GM18499 (cell line): ENCODE measurements at regions not wholly inside any gene's neighbourhood (a gene's known extent, or its start where the extent isn't known, plus 50 kb on each side); places are given as distances from the start of the nearest gene placed in this dataset.

Experiments used
- ATAC-seq: cut with Tn5 transposase; IDR thresholded peaks from one replicate; pipeline ENCODE4 v1.9.1; 2021; ENCODE audit warnings: moderate number of reproducible peaks; ENCODE audit not compliant: insufficient read depth, unreplicated experiment

DNA sequence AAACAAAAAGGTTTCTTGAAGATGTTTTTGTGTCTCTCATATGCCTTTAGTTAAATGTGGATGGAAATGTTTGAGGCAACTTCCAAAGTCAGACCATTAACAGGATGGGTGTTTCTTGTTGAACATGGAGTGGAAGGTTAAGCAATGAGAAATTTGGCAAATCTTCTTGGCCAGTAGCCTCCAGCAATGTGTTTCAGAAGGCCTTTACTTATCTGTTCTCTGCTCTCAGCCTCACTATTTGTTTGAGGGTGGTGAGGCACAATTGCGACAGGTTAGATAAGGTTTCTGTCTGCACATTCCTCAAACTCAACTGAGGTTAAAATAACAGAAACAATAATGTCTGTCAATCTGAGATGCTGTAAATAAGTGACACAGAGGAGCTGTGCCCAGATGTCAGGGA, 1019.0 kb downstream of the DIAPH3 start:
- ATAC-seq = no peak

DNA sequence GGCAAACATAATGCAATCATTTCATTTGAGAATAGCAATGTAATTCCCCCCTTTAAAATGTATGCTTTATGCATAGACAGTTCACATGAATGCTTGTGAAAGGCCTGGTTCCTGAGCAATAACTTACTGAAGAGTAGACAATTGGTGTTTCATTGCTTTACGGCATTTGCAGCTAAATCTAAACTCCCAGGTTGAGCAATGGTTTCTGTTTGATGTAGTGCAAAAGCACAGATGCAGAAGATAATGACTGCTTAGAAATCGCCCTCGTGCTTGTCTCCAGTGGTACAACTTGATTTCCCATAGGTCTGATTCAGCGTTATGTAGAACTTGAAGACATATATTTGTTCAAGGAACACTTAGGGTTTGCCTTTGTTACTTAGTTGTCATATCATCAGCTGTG, 1018.3 kb downstream of the DIAPH3 start:
- no peak for ATAC-seq

DNA sequence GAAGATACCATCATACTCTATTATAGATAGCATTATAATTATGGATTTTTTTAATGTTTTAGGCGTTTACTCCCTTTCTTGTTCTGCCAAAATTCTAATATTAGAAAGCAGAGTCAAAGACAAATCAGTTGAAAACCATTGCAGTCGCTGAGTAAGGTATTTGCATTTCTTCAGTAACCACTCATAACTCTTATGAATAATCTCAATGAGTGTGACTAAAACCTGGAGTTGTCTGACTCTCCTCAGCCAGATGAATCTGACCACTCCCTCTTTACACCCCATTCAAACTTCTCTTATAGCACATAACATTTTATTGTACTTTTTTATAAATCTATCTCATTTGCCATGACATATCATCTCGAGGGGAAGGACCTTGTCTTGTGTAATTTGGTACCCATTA, 1006.5 kb downstream of the DIAPH3 start:
- ATAC-seq = no peak

DNA sequence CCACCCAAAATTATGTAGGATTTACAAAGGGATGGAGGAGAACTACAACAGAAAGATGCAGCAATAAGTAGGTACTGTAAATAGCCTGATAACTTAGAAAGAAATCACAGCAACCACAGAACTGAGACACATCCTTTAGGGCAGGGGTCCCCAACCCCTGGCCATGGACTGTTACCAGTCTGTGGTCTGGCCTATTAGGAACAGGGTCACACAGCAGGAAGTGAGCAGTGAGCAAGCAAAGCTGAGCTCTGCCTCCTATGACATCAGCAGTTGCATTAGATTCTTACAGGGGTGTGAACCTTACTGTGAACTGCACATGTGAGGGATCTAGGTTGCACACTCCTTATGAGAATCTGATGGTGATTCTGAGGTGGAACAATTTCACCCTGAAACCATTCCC, 997.6 kb downstream of the DIAPH3 start:
- no peak for ATAC-seq

DNA sequence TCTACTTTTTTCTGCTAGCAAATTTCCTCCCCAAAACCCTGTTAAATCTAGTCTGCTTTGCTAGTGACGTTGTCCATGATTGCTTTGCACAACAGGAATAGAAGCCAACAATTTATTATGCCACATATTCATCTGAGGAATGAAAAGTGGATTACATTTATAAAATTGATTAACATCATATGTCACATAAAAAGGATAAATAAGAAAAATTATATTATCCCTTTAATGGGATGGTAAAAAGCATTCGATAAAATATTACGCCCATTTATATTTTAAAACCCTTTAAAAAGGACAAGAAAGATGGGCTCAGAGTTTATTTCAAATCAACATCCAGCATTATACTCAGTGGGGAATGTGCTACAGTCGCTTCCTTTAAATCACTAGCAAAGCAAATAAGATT, 991.7 kb downstream of the DIAPH3 start:
- no peak for ATAC-seq

DNA sequence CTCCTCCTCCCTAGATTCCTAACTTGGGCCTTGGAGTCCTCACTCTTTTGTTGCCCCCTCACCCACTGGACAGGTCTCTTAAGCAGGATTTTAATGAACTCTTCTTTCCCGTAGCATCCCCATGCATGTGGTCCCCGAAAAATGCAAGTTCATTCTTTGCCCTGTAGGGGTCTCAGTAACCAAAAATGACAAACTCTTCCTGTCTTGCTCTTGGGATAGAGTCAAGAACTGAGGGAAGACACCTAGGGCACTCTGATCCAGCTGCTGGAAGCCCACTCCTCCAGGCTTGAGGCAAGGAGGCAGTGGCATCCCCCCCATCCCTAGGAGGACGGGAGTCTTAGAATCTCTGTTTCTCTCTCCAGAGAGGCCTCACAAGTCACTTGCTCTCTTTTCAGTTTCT, 987.0 kb downstream of the DIAPH3 start:
- ATAC-seq = no peak

DNA sequence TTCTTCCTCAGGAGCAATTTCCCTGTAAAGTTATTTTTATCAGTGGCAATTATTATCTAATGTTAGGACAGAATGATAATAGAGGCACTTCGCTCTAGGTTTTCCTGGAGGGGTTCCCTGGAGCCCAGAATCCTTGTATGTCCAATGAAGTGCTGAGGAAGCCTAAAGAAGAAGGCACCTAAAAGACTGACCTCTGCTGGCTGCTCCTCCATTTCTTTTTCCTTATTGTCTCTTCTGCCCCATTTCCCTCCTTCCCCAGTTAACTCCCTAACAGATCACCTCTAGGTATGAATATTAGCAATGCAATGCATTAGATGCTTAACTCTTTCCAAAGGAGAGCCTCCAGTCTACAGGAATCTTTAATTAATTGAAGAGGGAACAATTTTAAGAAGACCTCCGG, 985.4 kb downstream of the DIAPH3 start:
- no peak for ATAC-seq

DNA sequence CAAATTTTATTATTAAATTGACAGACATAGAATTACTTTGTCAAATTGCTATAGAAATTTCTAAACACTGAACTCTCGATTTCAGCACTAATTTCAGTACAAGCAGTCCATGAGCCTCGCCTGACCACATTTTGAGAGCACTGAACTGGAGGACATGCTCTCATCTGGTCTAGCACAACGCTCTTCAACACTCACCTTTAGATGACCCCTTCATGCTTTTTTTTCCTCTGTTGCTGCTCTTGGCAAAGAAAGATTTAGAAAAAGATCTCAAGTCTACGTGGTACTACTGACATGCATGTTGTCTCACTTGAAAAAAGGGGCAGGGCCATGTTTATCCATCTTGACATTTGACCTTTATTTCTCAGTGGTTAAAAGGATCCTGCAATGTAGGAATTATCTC, 981.5 kb downstream of the DIAPH3 start:
- ATAC-seq = no peak

DNA sequence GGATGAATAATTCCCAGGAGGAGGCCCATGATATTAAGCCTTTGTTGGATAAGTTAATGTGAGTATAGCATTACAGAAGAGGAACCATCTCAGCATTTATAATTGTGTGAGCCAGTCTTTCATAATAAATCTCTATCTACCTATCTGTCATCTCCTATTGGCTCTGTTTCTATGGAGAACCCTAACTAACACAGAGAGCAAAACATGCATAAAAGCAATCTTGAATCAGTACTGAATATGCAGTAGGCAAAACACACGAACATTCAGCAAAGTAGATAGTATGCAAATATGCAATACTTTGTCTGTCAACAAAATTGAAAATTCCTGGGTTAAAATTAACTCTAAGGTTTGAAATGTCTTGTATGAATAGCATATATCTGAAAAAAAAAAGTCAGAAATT, 966.3 kb downstream of the DIAPH3 start:
- ATAC-seq = no peak

DNA sequence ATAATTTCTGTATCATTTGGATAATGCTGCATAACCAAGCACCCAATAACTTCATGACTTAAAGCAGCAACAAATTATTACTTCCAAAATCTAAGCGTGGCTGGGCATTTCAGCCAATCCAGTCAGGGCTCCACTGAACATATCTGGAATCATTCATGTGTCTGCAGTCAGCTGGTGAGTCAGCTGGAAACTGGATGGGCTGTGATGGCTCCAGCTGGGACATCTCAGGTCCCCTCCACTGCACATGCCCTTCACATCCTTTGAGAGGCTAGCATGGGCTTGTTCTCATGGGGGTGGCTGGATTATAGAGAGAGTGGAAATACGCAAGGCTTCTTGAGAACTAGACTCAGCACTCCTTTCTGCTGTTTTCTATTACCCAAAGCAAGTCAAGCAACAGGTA, 961.9 kb downstream of the DIAPH3 start:
- no peak for ATAC-seq

DNA sequence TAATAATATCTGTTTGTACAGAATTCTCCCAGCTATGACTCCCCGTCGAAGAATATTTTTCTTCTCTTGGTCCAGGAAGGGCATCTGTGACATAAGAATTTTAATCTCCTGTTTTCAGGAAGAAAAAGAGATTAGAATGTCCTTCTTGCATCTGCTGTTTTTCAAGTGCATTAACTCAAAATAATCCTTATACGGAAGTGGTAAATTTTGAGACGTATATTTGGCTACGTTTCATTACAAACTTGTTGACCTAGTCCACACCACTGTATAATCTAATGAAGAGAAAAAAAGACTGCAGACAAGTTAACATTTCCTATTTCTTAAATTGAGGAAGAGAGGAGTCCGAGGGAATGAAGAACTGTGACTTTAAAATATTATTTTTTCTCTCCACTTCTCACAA, 959.9 kb downstream of the DIAPH3 start:
- ATAC-seq = no peak

DNA sequence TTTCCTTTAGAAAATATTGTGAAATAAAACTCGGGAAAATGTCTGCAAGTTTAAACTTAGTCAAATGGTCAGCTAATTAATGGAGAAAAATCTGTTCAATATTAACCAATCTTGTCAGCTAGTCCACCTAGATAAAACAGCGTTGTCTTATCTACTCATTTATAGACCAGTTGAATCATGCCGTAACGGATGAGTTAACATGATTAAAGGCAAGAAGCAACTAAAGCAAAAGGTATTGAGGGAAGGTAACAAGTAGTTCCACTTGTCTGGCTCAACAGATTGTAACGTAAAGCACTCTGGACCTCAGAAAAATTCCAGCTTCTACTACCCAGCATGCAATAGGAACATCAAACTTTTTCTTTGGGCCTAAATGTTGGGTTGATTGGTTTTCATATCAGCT, 958.2 kb downstream of the DIAPH3 start:
- no peak for ATAC-seq

DNA sequence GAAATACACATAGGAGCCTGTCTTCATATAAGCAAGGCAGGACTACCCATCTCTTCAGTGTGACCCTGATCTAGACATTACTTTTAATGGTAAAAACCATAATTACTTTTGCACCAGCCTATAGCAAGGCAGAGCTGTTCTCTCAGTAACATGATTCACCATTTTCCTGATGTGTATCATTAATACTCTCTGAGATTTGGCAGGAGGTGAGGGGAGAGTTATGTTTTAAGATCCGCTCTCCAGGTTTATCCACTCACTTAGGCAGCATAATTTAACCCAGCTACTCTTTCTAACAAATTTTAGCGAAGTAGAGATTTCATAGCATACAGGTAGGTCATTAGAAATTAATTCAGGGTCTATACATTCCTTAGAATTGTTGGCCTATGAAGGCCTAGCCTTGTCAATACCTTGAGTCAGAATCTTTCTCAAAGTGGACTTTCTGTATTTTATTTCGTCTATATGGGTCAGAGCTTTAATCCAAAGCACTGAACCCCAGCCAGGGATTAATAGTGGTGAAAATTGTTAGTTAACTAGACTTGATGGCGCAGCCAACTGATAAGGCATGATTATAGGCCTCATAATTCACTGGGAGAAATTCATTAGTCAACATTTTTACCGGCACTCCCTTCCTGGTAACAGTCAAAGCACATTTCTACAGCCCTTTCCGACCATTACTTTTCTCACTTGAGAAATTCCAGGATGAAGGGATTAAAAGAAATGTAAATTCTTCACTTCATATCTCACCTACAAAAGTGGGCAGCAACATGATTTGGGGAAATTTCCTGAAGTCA, 955.1 kb downstream of the DIAPH3 start:
- no peak for ATAC-seq

DNA sequence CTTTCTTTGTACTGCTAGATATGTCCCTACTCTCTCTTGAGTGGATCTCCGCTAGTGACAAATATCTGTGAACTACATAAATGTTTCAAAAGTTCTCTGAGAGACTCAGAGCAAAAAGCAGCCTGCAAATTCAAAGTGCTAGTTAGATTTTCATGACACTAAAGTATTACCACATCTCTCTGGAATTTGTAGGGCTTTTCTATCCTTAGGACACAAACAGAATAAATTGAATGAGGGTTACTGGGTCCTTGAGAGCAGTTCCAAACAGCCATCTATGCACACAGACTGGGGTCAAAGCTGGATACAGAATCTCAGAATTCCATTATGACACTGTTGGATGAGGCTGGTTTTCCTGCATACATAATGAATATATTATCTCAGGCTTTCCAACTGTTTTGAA, 953.2 kb downstream of the DIAPH3 start:
- ATAC-seq = no peak

DNA sequence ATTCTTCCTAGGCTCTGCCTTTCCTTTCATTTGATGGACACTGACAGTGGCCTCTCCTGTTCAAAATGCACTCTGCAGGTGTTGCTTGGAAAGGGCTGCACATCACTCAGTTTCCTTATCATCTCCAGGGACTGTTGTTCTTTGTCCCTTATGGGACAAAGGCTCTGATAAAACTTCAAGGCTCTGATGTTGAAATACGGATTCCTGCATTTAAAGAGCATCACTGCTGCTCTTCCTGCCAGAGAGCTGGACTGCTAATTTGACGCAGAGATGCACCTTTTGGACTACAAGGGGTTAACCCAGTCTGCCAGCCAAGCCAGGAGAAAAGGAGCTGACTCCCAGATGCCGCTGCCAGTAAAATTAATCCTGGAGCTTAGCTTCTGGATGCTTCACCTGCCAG, 952.1 kb downstream of the DIAPH3 start:
- no peak for ATAC-seq

DNA sequence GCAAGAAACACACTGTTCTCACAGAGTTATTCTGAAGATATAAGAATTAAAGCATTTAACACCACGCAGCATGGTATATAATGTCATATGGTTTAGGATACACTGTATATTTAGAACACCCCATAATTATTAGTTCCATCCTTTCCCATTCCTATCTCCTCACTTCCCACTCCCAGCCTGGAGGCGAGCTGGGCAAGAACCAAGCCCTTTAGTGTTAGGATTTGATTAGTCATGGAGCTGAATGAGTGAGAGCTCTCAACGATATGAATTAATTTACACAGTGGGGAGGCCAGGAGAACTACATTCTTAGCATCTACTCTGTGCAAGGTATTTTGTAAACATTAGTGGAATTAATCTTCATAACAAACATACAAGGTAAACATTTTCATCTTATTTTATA, 934.3 kb downstream of the DIAPH3 start:
- ATAC-seq = no peak

DNA sequence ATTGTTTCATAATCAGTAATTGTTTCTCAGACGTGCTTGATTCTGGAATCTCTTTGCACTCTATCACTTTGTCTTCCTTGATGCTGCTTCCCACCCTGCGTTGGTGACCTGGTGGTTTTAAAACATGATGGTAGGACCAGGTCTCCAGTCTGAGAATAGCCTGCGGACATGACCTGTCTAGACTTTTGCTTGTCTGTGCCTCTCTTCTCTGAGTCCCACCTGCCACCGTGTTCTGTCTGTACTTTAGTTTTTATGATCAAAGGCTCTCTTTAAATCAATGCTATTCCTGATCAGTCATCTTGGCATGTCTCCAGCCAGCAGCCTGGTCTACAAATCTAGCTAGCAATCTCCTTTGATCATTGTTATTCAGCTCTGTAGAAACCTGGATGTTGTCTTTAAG, 933.9 kb downstream of the DIAPH3 start:
- ATAC-seq = no peak

DNA sequence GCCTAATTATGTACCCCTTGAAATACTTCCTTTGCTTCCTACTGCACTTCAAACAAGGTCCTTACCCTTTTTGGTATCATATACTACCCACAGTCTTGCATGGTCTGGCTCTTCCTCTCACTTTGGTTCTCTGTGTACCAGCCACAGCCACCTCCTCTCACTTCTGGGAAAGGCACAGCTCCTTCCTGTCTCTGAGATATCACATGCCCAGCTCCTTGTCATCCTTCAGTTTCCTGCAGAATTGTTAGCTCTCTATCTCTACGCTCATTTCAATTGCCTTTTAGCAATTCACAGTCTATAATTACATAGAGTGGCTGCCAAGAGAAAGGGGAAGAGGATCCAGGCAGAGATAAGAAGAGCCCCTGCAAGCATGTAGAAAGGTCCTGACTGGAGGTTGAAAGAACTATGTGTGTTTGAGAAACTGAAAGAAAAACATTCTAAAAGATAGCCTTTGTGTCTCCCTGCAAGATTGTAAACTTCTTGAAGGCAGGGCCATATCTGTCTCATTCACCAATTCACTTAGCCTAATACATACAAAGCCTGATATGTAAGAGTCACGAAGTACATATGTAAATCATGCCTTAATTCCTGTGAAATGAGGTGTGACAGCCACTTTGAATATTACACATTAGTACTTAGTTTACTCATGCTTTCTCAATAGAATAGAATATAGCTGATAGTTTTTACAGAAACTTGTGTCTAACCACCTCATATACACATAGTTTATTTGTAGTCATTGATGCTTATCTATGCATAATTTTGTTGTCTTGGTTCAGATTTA, 933.1 kb downstream of the DIAPH3 start:
- no peak for ATAC-seq

DNA sequence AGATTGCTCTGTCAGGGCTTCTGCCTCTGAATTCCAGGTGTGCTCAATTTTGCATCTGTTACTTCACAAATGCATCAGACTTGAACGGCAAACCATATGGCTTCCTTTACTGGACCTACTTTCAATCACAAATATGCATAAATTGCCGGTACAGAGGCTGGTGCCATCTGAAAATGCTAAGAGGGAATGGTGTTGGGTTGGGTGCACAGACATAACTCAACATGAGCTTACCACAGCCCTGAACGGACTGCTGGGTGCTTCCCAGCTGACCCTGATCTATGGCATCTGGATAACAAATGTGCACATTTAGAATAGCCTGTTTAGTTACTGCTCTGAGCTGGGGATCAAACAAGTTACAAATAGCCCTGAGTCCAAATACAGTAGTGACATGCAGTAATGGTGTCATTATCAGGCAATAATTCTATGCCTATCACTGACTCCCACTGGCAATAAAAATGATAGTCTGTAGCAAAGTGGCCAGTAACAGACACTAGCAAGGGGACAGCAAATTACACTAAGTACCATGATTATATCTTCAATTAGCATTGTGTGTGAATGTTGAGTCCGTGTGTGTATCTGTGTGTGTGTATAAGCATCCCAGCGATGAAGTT, 927.3 kb downstream of the DIAPH3 start:
- no peak for ATAC-seq

DNA sequence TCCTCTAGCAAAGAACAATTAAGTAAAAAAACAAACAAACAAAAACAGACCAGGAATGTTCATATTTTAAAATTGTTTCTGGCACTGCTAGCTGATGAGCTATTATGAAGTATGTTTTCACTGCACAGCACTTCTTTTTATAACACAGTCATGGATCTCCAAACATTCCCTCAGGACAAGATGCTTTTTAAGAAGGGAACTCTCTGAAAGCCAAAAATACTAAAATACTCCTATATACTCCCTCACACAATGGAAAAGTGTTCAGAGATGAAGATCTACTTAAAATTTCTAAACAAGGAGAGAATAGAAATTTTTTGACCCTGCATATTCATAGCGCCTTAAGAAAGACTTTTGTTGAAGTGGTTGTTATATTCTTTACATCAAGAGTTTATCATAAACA, 926.8 kb downstream of the DIAPH3 start:
- no peak for ATAC-seq

DNA sequence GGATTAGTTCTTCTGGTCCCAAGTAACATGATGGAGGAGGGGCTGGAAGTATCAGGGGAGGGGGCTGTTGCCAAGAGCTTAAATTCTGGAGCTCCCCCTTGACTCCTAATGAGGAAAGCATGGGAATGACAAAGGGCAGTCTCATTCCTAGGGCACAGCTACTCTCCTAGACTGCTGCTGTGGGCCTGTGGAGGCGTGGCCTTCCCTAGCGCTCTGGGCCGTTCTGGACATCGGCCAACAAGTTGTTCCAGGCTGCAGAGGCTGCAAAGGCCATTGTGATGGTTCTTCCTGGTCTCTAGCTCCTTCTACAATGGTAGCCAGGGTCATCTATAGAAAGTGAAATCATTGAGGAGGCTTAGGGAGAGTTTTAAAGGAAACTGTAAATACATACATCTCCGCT, 916.6 kb downstream of the DIAPH3 start:
- ATAC-seq = no peak
